ENCODE measurements at regions not wholly inside any gene's neighbourhood (a gene's known extent, or its start where the extent isn't known, plus 50 kb on each side); places are given as distances from the start of the nearest gene placed in this dataset.

GRCh38 chr22:49021131-49021925, 806.3 kb downstream of the BRD1 start:
- TF ChIP-seq CTCF (IDR thresholded peaks at IDR 0.05) (no peak), POLR2A (IDR thresholded peaks at IDR 0.05) (no peak)

Measured in esophagus squamous epithelium (tissue), 4 donors.